ENCODE measurements at regions not wholly inside any gene's neighbourhood (a gene's known extent, or its start where the extent isn't known, plus 50 kb on each side); places are given as distances from the start of the nearest gene placed in this dataset.

DNA sequence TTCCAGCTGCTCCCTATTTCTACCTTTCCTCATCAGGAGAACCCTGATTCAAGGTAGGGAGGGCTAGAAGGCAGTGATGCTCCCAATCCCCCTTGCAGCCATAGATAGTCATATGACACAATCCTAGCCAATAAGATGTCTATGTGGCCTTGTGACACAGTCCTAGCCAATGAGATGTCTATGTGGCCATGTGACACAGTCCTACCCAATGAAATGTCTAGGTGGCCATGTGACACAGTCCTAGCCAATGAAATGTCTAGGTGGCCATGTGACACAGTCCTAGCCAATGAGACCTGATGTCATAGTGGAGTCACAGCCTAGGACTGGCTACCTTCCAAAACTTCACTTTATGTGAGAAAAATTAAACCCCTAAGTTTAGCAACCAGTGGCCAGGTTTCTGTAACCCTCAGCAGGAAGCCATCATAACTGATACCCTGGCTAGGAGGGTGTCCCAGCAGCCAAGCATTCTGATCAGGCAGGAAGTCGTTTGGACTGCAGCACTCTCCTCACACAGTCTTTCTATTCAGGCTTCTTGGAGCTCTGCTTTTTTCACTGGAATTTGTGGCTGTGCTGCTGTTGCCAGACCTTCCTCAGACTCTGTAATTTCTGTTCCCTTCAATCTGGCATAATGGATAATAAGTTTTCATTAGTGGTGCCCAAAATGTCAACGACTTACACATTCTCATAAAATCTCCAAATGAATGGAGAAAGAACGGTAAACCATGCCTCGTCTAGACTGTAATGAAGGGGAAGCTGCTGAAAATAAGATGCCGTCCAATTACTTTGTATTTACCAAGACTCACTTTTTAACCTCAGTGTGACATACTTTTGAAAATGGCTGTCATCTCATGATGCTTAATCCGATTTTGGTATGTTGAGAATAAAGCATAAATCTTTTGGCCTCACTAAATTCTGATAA, 165.0 kb upstream of the NCKAP5 start:
- Histone ChIP-seq H3K9me3 (ENCODE audit: control insufficient read depth in 1 of 2, low read length in 2 of 2) (peaks cover 2 to 5% of the 10 kb centered on the region in 2 donors), H3K27ac (ENCODE audit: low read depth, low read length) (no peak overlapping the region), H3K4me1 (ENCODE audit: control insufficient read depth in 1 of 2, insufficient read depth in 2 of 2, low read length in 2 of 2) (no peaks in the 10 kb centered on the region), H3K4me3 (ENCODE audit: low read depth in 1 of 2, low read length in 2 of 2) (no peak overlapping the region), H3K36me3 (ENCODE audit: control insufficient read depth in 1 of 2, insufficient read depth in 2 of 2, low read length in 2 of 2) (no peaks in the 10 kb centered on the region), H3K9ac (ENCODE audit: low read depth in 1 of 2, low read length in 2 of 2) (no peak overlapping the region), H3K27me3 (ENCODE audit: control insufficient read depth in 1 of 2, insufficient read depth in 2 of 2, low read length in 2 of 2) (no peaks in the 10 kb centered on the region)

DNA sequence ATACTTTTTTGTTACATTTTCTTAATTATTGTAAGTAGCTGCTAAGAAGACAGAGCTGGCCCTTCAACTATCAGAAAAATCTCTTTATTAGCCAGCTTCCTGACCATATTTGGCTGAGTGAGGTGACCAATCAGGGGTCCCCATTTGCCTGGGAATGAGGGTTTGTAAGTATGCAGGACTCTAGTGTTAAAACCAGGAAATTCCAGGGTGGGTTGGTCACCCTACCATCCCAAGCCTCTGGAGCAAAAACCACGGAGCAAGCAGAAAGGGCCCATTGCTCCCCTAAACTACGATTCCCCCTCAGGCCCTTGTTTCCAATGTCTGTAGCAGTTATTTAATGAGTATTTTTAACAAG, 165.6 kb upstream of the NCKAP5 start:
- Histone ChIP-seq H3K4me3 (ENCODE audit: low read depth in 1 of 2, low read length in 2 of 2) (no peak overlapping the region), H3K27ac (ENCODE audit: low read depth, low read length) (no peak overlapping the region), H3K4me1 (ENCODE audit: control insufficient read depth in 1 of 2, insufficient read depth in 2 of 2, low read length in 2 of 2) (no peaks in the 10 kb centered on the region), H3K36me3 (ENCODE audit: control insufficient read depth in 1 of 2, insufficient read depth in 2 of 2, low read length in 2 of 2) (no peaks in the 10 kb centered on the region), H3K9me3 (ENCODE audit: control insufficient read depth in 1 of 2, low read length in 2 of 2) (peaks cover 2 to 5% of the 10 kb centered on the region in 2 donors), H3K27me3 (ENCODE audit: control insufficient read depth in 1 of 2, insufficient read depth in 2 of 2, low read length in 2 of 2) (no peaks in the 10 kb centered on the region), H3K9ac (ENCODE audit: low read depth in 1 of 2, low read length in 2 of 2) (no peak overlapping the region)

DNA sequence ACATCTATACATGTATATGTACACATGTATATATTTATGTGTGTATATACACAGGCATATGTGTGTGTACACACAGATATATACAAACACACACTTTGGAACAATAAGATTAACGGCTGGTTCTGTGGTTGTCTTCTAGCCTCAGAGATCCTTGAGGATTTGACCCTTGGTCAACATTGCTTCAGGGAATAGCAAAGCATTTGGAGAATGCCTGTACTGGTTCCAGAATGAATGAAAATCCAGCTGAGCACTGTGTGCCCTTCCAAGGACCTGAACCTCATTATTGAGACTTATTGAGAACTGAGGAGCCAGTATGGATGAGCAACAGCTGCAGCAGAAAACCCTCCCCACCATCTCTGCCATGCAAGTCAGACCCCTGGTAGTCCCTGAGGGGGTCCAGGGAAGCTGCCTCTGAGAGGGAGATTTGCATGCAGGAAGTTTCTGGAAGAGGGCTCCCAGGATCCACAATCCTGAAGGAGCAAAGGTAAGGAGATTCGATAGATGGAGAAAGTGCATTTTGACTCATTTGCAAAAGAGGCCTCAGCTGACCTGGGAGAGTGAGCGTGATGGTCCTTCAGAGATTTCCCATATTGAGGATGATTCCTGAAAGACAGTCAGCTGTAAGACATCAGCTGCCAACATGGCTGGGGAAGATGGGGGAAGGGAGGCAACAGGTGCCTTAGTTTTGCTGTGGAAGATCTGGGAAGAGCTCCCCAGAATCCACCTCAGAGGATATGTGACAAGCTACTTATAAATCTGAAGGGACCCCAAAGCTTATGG, 166.6 kb upstream of the NCKAP5 start:
- H3K36me3 ChIP-seq (ENCODE audit: control insufficient read depth in 1 of 2, insufficient read depth in 2 of 2, low read length in 2 of 2) = no peaks in the 10 kb centered on the region
- H3K4me1 ChIP-seq (ENCODE audit: control insufficient read depth in 1 of 2, insufficient read depth in 2 of 2, low read length in 2 of 2) = no peaks in the 10 kb centered on the region
- H3K27ac ChIP-seq (ENCODE audit: low read depth, low read length) = no peak overlapping the region
- no peaks in the 10 kb centered on the region for H3K27me3 ChIP-seq (ENCODE audit: control insufficient read depth in 1 of 2, insufficient read depth in 2 of 2, low read length in 2 of 2)
- peaks cover 2 to 5% of the 10 kb centered on the region in 2 donors for H3K9me3 ChIP-seq (ENCODE audit: control insufficient read depth in 1 of 2, low read length in 2 of 2)
- no peak overlapping the region for H3K4me3 ChIP-seq (ENCODE audit: low read depth in 1 of 2, low read length in 2 of 2)
- H3K9ac ChIP-seq (ENCODE audit: low read depth in 1 of 2, low read length in 2 of 2) = no peak overlapping the region

DNA sequence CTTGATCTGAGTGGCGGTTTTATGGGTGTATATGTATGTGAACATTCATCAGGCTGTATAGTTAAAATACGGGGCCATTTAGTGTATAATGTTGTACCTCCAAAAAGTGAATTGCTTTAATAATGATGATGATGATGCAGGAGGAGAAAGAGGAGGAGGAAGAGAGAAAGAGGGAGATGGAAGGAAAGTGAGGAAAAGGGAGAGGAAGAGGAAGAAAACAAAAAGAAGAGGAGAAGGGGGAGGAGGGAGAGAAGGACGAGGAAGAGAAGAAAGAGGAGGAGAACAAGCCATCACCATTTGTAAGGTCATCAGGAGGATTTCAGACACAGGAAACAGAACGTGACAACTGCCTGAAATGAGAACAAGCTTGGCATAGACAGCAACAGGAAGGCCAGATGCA, 168.4 kb upstream of the NCKAP5 start:
- Histone ChIP-seq H3K27me3 (ENCODE audit: control insufficient read depth in 1 of 2, insufficient read depth in 2 of 2, low read length in 2 of 2) (no peaks in the 10 kb centered on the region), H3K36me3 (ENCODE audit: control insufficient read depth in 1 of 2, insufficient read depth in 2 of 2, low read length in 2 of 2) (no peaks in the 10 kb centered on the region), H3K9ac (ENCODE audit: low read depth in 1 of 2, low read length in 2 of 2) (no peak overlapping the region), H3K9me3 (ENCODE audit: control insufficient read depth in 1 of 2, low read length in 2 of 2) (peaks cover 2 to 5% of the 10 kb centered on the region in 2 donors), H3K4me3 (ENCODE audit: low read depth in 1 of 2, low read length in 2 of 2) (no peak overlapping the region), H3K4me1 (ENCODE audit: control insufficient read depth in 1 of 2, insufficient read depth in 2 of 2, low read length in 2 of 2) (no peaks in the 10 kb centered on the region), H3K27ac (ENCODE audit: low read depth, low read length) (no peak overlapping the region)

DNA sequence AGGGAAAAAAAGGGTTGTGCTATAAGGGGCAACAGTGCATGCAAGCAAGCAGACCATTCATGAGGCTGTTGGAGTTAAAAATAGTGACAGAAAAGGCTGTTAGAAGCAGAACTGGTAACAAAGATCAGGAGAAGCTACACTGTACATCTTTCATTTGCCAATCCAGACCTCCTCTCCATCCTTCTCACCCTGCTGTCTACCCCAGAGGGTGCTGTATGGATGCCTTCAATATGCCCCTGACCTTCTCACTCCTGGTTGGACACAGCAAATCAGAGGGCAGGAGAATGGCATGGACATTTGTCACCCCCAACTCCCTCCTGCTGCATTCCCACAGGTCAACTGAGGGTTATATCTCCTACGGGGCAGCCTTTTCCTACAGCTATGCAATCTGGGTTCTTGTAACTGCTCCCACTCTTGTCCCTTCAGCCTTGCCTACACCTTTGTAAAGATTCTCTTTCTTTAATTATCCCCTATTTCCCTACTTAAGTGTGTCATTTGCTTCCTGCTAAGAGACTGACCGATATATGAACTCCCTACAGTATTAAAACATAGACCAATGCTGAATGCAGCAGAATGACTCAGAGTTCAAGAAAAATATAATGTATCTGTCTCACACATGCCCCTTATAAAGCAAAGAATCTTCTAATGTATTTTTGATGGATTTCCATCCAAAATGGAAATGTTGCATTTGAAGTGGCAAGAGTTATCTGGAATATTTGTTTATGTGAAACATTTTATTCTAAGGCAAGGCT, 169.2 kb upstream of the NCKAP5 start:
- Histone ChIP-seq H3K36me3 (ENCODE audit: control insufficient read depth in 1 of 2, insufficient read depth in 2 of 2, low read length in 2 of 2) (no peaks in the 10 kb centered on the region), H3K4me1 (ENCODE audit: control insufficient read depth in 1 of 2, insufficient read depth in 2 of 2, low read length in 2 of 2) (no peaks in the 10 kb centered on the region), H3K27ac (ENCODE audit: low read depth, low read length) (no peak overlapping the region), H3K27me3 (ENCODE audit: control insufficient read depth in 1 of 2, insufficient read depth in 2 of 2, low read length in 2 of 2) (no peaks in the 10 kb centered on the region), H3K9me3 (ENCODE audit: control insufficient read depth in 1 of 2, low read length in 2 of 2) (peaks cover 2 to 5% of the 10 kb centered on the region in 2 donors), H3K4me3 (ENCODE audit: low read depth in 1 of 2, low read length in 2 of 2) (no peak overlapping the region), H3K9ac (ENCODE audit: low read depth in 1 of 2, low read length in 2 of 2) (no peak overlapping the region)

DNA sequence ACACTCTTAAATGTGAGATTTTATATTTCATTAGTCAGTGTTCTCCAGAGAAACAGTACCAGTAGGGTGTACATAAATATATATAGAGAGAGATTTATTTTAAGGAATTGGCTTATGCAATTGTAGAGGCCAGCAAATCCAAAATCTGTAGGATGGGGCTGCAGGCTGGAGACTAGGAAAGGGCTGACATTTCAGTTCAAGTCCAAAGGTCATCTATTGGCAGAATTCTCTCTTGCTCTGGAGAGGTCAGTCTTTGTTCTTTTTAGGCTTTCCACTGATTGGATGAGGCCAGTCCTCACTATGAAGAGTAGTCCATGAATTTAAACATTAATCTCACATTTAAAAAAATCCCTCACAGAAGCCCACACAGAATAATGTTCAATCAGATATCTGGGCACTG, 170.8 kb upstream of the NCKAP5 start:
- Histone ChIP-seq H3K4me1 (ENCODE audit: control insufficient read depth in 1 of 2, insufficient read depth in 2 of 2, low read length in 2 of 2) (no peaks in the 10 kb centered on the region), H3K36me3 (ENCODE audit: control insufficient read depth in 1 of 2, insufficient read depth in 2 of 2, low read length in 2 of 2) (no peaks in the 10 kb centered on the region), H3K4me3 (ENCODE audit: low read depth in 1 of 2, low read length in 2 of 2) (no peak overlapping the region), H3K9me3 (ENCODE audit: control insufficient read depth in 1 of 2, low read length in 2 of 2) (no peaks in the 10 kb centered on the region), H3K9ac (ENCODE audit: low read depth in 1 of 2, low read length in 2 of 2) (no peak overlapping the region), H3K27me3 (ENCODE audit: control insufficient read depth in 1 of 2, insufficient read depth in 2 of 2, low read length in 2 of 2) (no peaks in the 10 kb centered on the region), H3K27ac (ENCODE audit: low read depth, low read length) (no peak overlapping the region)

DNA sequence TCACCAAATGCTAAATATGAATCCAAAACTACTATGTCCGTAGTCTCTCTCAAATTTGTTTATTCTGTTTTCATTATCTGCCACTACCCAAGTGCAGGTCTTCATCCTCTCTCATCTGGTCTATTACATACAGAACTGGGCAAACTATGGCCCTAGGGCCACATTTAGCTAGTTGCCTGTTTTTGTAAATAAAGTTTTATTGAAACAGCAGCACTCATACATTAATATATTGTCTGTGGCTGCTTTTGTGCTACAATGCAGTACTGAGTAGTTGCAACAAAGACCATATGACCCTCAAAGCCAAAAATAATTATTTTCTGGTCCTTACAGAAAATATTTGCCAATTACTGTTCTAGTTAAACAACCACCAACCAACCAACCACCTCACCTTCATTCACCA, 172.2 kb upstream of the NCKAP5 start:
- Histone ChIP-seq H3K4me3 (ENCODE audit: low read depth in 1 of 2, low read length in 2 of 2) (no peak overlapping the region), H3K27ac (ENCODE audit: low read depth, low read length) (no peak overlapping the region), H3K9ac (ENCODE audit: low read depth in 1 of 2, low read length in 2 of 2) (no peak overlapping the region), H3K4me1 (ENCODE audit: control insufficient read depth in 1 of 2, insufficient read depth in 2 of 2, low read length in 2 of 2) (no peaks in the 10 kb centered on the region), H3K27me3 (ENCODE audit: control insufficient read depth in 1 of 2, insufficient read depth in 2 of 2, low read length in 2 of 2) (no peaks in the 10 kb centered on the region), H3K9me3 (ENCODE audit: control insufficient read depth in 1 of 2, low read length in 2 of 2) (no peaks in the 10 kb centered on the region), H3K36me3 (ENCODE audit: control insufficient read depth in 1 of 2, insufficient read depth in 2 of 2, low read length in 2 of 2) (no peaks in the 10 kb centered on the region)

DNA sequence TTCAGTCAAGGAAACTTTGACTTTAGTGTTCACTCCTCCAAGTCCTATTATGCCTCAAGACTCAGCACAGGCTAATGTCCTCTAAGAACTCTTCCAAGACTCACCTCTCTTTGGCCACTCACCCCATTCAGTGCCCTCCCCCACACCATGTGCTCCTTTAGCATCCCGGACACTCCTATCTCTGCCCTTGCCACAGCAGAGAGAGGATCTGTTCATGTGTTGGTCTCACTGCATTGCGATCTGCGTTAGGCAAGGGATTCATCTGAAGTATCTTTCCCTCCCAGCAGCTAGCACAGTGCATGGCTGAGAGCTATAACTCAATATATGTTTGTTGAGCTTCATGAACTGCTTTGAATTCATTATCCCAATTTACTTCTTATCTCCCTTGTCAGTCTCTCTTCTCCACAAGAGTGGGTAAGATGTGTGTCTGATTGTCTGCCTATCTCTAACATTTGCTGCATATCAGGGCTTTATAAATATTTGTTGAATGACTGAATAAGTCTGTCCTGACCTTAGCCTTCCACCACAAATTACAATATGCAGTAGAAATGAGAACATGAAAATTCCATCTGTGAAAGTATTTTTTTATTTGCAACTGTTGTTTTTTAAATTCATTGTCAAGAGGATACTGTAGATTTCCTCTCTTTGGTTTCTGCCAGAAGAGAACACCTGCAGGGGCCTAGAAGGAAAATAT, 179.9 kb upstream of the NCKAP5 start:
- H3K27me3 ChIP-seq (ENCODE audit: control insufficient read depth in 1 of 2, insufficient read depth in 2 of 2, low read length in 2 of 2) = no peaks in the 10 kb centered on the region
- no peak overlapping the region for H3K4me3 ChIP-seq (ENCODE audit: low read depth in 1 of 2, low read length in 2 of 2)
- H3K4me1 ChIP-seq (ENCODE audit: control insufficient read depth in 1 of 2, insufficient read depth in 2 of 2, low read length in 2 of 2) = no peaks in the 10 kb centered on the region
- H3K36me3 ChIP-seq (ENCODE audit: control insufficient read depth in 1 of 2, insufficient read depth in 2 of 2, low read length in 2 of 2) = no peaks in the 10 kb centered on the region
- no peak overlapping the region for H3K9ac ChIP-seq (ENCODE audit: low read depth in 1 of 2, low read length in 2 of 2)
- no peak overlapping the region for H3K27ac ChIP-seq (ENCODE audit: low read depth, low read length)
- no peaks in the 10 kb centered on the region for H3K9me3 ChIP-seq (ENCODE audit: control insufficient read depth in 1 of 2, low read length in 2 of 2)

DNA sequence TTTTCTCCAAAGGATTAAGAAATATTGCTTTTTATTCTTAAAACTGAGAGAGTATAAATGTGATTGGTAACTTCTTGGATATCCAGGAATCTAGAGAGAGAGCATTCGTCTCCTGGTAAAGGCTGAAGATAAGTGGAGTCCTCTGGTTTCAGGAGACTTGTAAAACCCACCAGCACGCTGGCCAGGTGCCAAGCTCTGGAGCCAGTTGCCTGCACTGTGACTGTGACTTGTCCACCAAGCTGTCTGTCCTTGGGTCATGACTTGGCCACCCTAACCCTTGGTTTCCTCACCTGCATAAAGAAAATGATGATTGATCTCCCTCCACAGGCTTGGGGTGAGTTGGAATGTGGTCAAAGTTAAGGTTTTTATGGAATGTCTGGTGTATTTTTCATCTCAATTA, 185.4 kb upstream of the NCKAP5 start:
- no peaks in the 10 kb centered on the region for H3K36me3 ChIP-seq (ENCODE audit: control insufficient read depth in 1 of 2, insufficient read depth in 2 of 2, low read length in 2 of 2)
- H3K9ac ChIP-seq (ENCODE audit: low read depth in 1 of 2, low read length in 2 of 2) = no peak overlapping the region
- no peaks in the 10 kb centered on the region for H3K4me1 ChIP-seq (ENCODE audit: control insufficient read depth in 1 of 2, insufficient read depth in 2 of 2, low read length in 2 of 2)
- H3K4me3 ChIP-seq (ENCODE audit: low read depth in 1 of 2, low read length in 2 of 2) = no peak overlapping the region
- no peaks in the 10 kb centered on the region for H3K9me3 ChIP-seq (ENCODE audit: control insufficient read depth in 1 of 2, low read length in 2 of 2)
- H3K27me3 ChIP-seq (ENCODE audit: control insufficient read depth in 1 of 2, insufficient read depth in 2 of 2, low read length in 2 of 2) = no peaks in the 10 kb centered on the region
- no peak overlapping the region for H3K27ac ChIP-seq (ENCODE audit: low read depth, low read length)

Measured in duodenal mucosa (tissue), 2 donors.